GM12892 (cell line): ENCODE measurements at regions not wholly inside any gene's neighbourhood (a gene's known extent, or its start where the extent isn't known, plus 50 kb on each side); places are given as distances from the start of the nearest gene placed in this dataset.

Experiments used
- POLR2AphosphoS5 ChIP-seq: IDR thresholded peaks from 2 replicates; pipeline ENCODE4 v1.6.1; 2011; ENCODE audit warnings: low read depth, low read length, control low read depth
- TAF1 ChIP-seq: IDR thresholded peaks from 2 replicates; pipeline ENCODE4 v1.6.1; 2011; ENCODE audit warnings: low read depth, mild to moderate bottlenecking, control low read depth, low read length, borderline replicate concordance

GRCh38 chr19:28961772-28962500, 251.0 kb downstream of the UQCRFS1 start:
- TF ChIP-seq POLR2AphosphoS5 (no peak), TAF1 (no peak)
